SK-N-MC (cell line): ENCODE measurements at regions not wholly inside any gene's neighbourhood (a gene's known extent, or its start where the extent isn't known, plus 50 kb on each side); places are given as distances from the start of the nearest gene placed in this dataset.
"Not testable (repeated sequence)": the region's sequence is repeated elsewhere in the genome, so short reads cannot be mapped to it uniquely, and the experiment has no call there.

ENCODE experiments used
- EZH2 ChIP-seq: fragments of 200-600 bp; sonication (generic); IDR thresholded peaks from one replicate; pipeline ENCODE4 v1.6.1; 2017; ENCODE audit warnings: antibody characterized with exemption
- POLR2AphosphoS5 ChIP-seq: IDR thresholded peaks from 2 replicates; pipeline ENCODE4 v1.6.1; 2012; ENCODE audit warnings: mild to moderate bottlenecking, low read depth, low read length, borderline replicate concordance

GRCh38 chrX:153266140-153266539, 55.4 kb downstream of the PNMA6F start:
- TF ChIP-seq EZH2, POLR2AphosphoS5: not testable (repeated sequence)
